HepG2 (cell line): ENCODE measurements at regions not wholly inside any gene's neighbourhood (a gene's known extent, or its start where the extent isn't known, plus 50 kb on each side); places are given as distances from the start of the nearest gene placed in this dataset.
A peak's percentile ranks its signal among the peaks of the same experiment; 100 is the strongest.

Source experiments
- ATAC-seq: fragments of 200-7000 bp; cut with Tn5 transposase; 3 replicates; pipeline ENCODE4 v1.9.1; 2020; ENCODE audit warnings: mild to moderate bottlenecking, moderate library complexity
- BruUV-seq: library from RNA; stranded (reverse); fragments of 400-500 nt; replicated peaks from 2 replicates; lab custom pipeline; 2021; lab: Mats Ljungman, UMichigan
- CTCF ChIA-PET: fragments of 300-600 bp; formaldehyde crosslinking; extraction: SDS; loops from one replicate; lab custom pipeline; 2021; ENCODE audit warnings: low total read pairs, inconsistent platforms, low intra/inter-chr PET ratio; lab: Yijun Ruan, JAX
- POLR2A ChIA-PET: fragments of 350-600 bp; sonication (Branson Sonifier 250); formaldehyde crosslinking; loops from one replicate; lab custom pipeline; 2020; ENCODE audit warnings: antibody characterized with exemption, inconsistent platforms; lab: Yijun Ruan, JAX
- DNase-seq: peaks from one replicate; pipeline ENCODE4 v3.0.0-alpha.2; 2015; ENCODE audit warnings: low spot score
- FAIRE-seq: peaks from 3 replicates; lab custom pipeline; 2011; peaks lifted over from hg19 to GRCh38; lab: Jason Lieb, UNC
- H2AFZ ChIP-seq: one replicate; pipeline ENCODE4 v1.6.1; 2011; ENCODE audit warnings: low read length, inconsistent platforms
- H3K27ac ChIP-seq: fragments of 300-600 bp; 3 replicates; pipeline ENCODE4 v1.8.0; 2011; ENCODE audit warnings: mixed run types, mild to moderate bottlenecking, mixed read lengths, low read length, inconsistent platforms; ENCODE audit not compliant: insufficient read depth; ENCODE audit errors: extremely low read length
- H3K27me3 ChIP-seq, 2 experiments: fragments of 200-600 bp in 1 of 2; 2 replicates in 1 of 2; 3 replicates in 1 of 2; pipeline versions ENCODE4 v1.6.0 to v1.8.0; 2011; ENCODE audit warnings: low read length in 2 of 2, mild to moderate bottlenecking in 2 of 2, moderate library complexity in 2 of 2, inconsistent platforms in 1 of 2; ENCODE audit not compliant: insufficient read depth in 2 of 2, control insufficient read depth in 1 of 2
- H3K36me3 ChIP-seq, 2 experiments: fragments of 200-600 bp in 1 of 2; replicated peaks in 1 of 2; 2 replicates in 1 of 2; 3 replicates in 1 of 2; pipeline versions ENCODE4 v1.5.1 to v1.8.0; 2011; ENCODE audit warnings: low read length in 2 of 2, inconsistent platforms in 1 of 2; ENCODE audit not compliant: insufficient read depth in 2 of 2, control insufficient read depth in 1 of 2
- H3K4me1 ChIP-seq: 2 replicates; pipeline ENCODE4 v1.5.1; 2012; ENCODE audit warnings: low read length, inconsistent platforms; ENCODE audit not compliant: insufficient read depth
- H3K4me2 ChIP-seq: 2 replicates; pipeline ENCODE4 v1.6.0; 2011; ENCODE audit warnings: low read depth, low read length, inconsistent platforms
- H3K4me3 ChIP-seq, 3 experiments: fragments of 200-600 bp in 1 of 3; sonication (generic), shearing (Covaris generic) in 1 of 3; replicated peaks in 1 of 3; 2 replicates each; pipeline ENCODE4 v1.5.1; 2011 to 2016; ENCODE audit warnings: low read length in 3 of 3, inconsistent platforms in 2 of 3, low read depth in 2 of 3, mild to moderate bottlenecking in 2 of 3, control low read depth in 1 of 3, mixed read lengths in 1 of 3; ENCODE audit not compliant: insufficient read depth in 1 of 3
- H3K79me2 ChIP-seq: one replicate; pipeline ENCODE4 v1.6.1; 2011; ENCODE audit warnings: low read length, inconsistent platforms; ENCODE audit not compliant: insufficient read depth
- H3K9ac ChIP-seq: 2 replicates; pipeline ENCODE4 v1.6.0; 2011; ENCODE audit warnings: mild to moderate bottlenecking, low read depth, low read length, inconsistent platforms; ENCODE audit not compliant: insufficient read depth
- H3K9me3 ChIP-seq: 2 replicates; pipeline ENCODE4 v1.5.1; 2012; ENCODE audit warnings: mild to moderate bottlenecking, low read length
- H4K20me1 ChIP-seq: 2 replicates; pipeline ENCODE4 v1.6.0; 2011; ENCODE audit warnings: inconsistent platforms, mild to moderate bottlenecking, low read length, moderate library complexity; ENCODE audit not compliant: insufficient read depth
- CREB1 ChIP-seq, 2 experiments: fragments of 450-650 bp in 1 of 2; IDR thresholded peaks; 2 replicates each; pipeline ENCODE4 v1.6.1; 2016 to 2017; ENCODE audit warnings: control low read depth in 1 of 2, mild to moderate bottlenecking in 1 of 2, missing compliant biosample characterization in 1 of 2, missing genetic modification characterization in 1 of 2
- GPBP1L1 ChIP-seq: sonication (generic); formaldehyde crosslinking; IDR thresholded peaks from 2 replicates; pipeline ENCODE4 v1.5.0; 2020; ENCODE audit warnings: mild to moderate bottlenecking, missing genetic modification reagents
- HCFC1 ChIP-seq: fragments of 150-350 bp; IDR thresholded peaks from 2 replicates; pipeline ENCODE4 v1.6.1; 2014; ENCODE audit warnings: low read depth, low read length
- NFE2L2 ChIP-seq: fragments of 150-350 bp; IDR thresholded peaks from 2 replicates; pipeline ENCODE4 v1.6.1; 2014; ENCODE audit warnings: low read length
- RBAK ChIP-seq: sonication (generic); formaldehyde crosslinking; IDR thresholded peaks from 2 replicates; pipeline ENCODE4 v1.5.1; 2020; ENCODE audit warnings: mild to moderate bottlenecking, missing genetic modification reagents
- RFX5 ChIP-seq: IDR thresholded peaks from 2 replicates; pipeline ENCODE4 v1.6.1; 2011; ENCODE audit warnings: low read depth, low read length, improper control_type of control experiment
- SOX13 ChIP-seq, 3 experiments: fragments of 450-650 bp in 1 of 3; sonication (generic) in 1 of 3; formaldehyde crosslinking in 1 of 3; IDR thresholded peaks in 2 of 3; conservative IDR thresholded peaks in 1 of 3; 2 replicates each; pipeline versions ENCODE4 v1.5.0 to v1.6.1; 2016 to 2020; ENCODE audit warnings: antibody characterized with exemption in 1 of 3, mild to moderate bottlenecking in 1 of 3, missing compliant biosample characterization in 1 of 3, missing genetic modification reagents in 1 of 3, moderate library complexity in 1 of 3
- SOX6 ChIP-seq, 2 experiments: fragments of 450-650 bp in 1 of 2; sonication (generic) in 1 of 2; formaldehyde crosslinking in 1 of 2; IDR thresholded peaks; 2 replicates each; pipeline versions ENCODE4 v1.4.0 to v1.6.1; 2017 to 2020; ENCODE audit warnings: antibody characterized with exemption in 1 of 2, mild to moderate bottlenecking in 1 of 2, missing genetic modification reagents in 1 of 2
- TCF7 ChIP-seq: sonication (generic); IDR thresholded peaks from 2 replicates; pipeline ENCODE4 v1.6.1; 2016; ENCODE audit warnings: antibody characterized with exemption, low read depth
- ZMYM4 ChIP-seq: sonication (generic); formaldehyde crosslinking; IDR thresholded peaks from 2 replicates; pipeline ENCODE4 v1.8.1; 2023; ENCODE audit warnings: mild to moderate bottlenecking, missing genetic modification reagents
- ZNF12 ChIP-seq: sonication (generic); formaldehyde crosslinking; IDR thresholded peaks from 2 replicates; pipeline ENCODE4 v1.5.0; 2020; ENCODE audit warnings: missing genetic modification reagents
- ZSCAN22 ChIP-seq: sonication (generic); formaldehyde crosslinking; IDR thresholded peaks from 2 replicates; pipeline ENCODE4 v1.4.0; 2020; ENCODE audit warnings: mild to moderate bottlenecking, missing genetic modification reagents
- WGBS: methylation state at CpG from one replicate; pipeline ENCODE4 v1.1.6; 2017; ENCODE audit warnings: low lambda C conversion rate; 5-methylcytosine and 5-hydroxymethylcytosine counted together
- in situ Hi-C: cut with HindIII; loops from 2 replicates; pipeline ENCODE4 v1.10.0; 2017; ENCODE audit warnings: low pct_unique_long_range_greater_than_20kb; ENCODE audit not compliant: extremely low pct_ligation_motif_present
- intact Hi-C: fragments of 100-400 bp; cut with micrococcal nuclease; formaldehyde crosslinking; loops from one replicate; pipeline ENCODE4 v1.10.0; 2022; ENCODE audit not compliant: unreplicated experiment
- TF ChIP-seq, protein P1 (sequence below): sonication (generic); formaldehyde crosslinking; conservative IDR thresholded peaks from 2 replicates; pipeline ENCODE4 v1.4.0; 2020; ENCODE audit warnings: missing genetic modification reagents

- TF ChIP-seq SOX6 (IDR thresholded peaks at IDR 0.05) (no peak), SOX6 (CRISPR knock-in tag; IDR thresholded peaks at IDR 0.05) (peak; percentile 38; the same call in 1 of the 2 replicates), HCFC1 (no peak), TCF7 (peak; percentile 24; the same call in 1 of the 2 replicates), ZSCAN22 (CRISPR knock-in tag) (no peak), ZMYM4 (CRISPR knock-in tag) (0 out of 2 replicates have a peak, but pooled peaks have one; percentile 16), ZNF12 (CRISPR knock-in tag) (0 out of 2 replicates have a peak, but pooled peaks have one; percentile 44), SOX13 (IDR thresholded peaks at IDR 0.05) (no peak), SOX13 (CRISPR knock-in tag; conservative IDR thresholded peaks at IDR 0.05 in 1 of 2, IDR thresholded peaks at IDR 0.05 in 1 of 2) (0 out of 4 replicates have a peak, but pooled peaks of 1 of the 2 experiments have one; percentile 21), RBAK (CRISPR knock-in tag) (peak; percentile 99), NFE2L2 (peak; percentile 58), GPBP1L1 (CRISPR knock-in tag) (no peak)
These were observed 87.9 kb upstream of the CNKSR3 start (continued) for GRCh38 chr6:154598399-154598798.

GRCh38 chr6:154602296-154602695 lies 91.8 kb upstream of the CNKSR3 start:
- no peak overlapping the region for H3K4me3 ChIP-seq
- no peaks in the 10 kb centered on the region for H4K20me1 ChIP-seq
- FAIRE-seq (no peak), DNase-seq (no peak), ATAC-seq (no peak)
- CTCF ChIA-PET, result no interaction called here
- H3K9me3 ChIP-seq, result no peaks in the 10 kb centered on the region
- no TSS peak for BruUV-seq
- peaks cover 0 to 2% of the 10 kb centered on the region in 2 experiments; a peak in 1 of 5 replicates for H3K27me3 ChIP-seq
- intact Hi-C loops, result no loop called here
- TF ChIP-seq CREB1 (IDR thresholded peaks at IDR 0.05), result peak; percentile 49; the same call in 1 of the 2 replicates
- TF ChIP-seq CREB1 (CRISPR knock-in tag; IDR thresholded peaks at IDR 0.05), result no peak
- TF ChIP-seq, protein P1, sequence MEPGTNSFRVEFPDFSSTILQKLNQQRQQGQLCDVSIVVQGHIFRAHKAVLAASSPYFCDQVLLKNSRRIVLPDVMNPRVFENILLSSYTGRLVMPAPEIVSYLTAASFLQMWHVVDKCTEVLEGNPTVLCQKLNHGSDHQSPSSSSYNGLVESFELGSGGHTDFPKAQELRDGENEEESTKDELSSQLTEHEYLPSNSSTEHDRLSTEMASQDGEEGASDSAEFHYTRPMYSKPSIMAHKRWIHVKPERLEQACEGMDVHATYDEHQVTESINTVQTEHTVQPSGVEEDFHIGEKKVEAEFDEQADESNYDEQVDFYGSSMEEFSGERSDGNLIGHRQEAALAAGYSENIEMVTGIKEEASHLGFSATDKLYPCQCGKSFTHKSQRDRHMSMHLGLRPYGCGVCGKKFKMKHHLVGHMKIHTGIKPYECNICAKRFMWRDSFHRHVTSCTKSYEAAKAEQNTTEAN, result no peak
- TF ChIP-seq RFX5, result peak; percentile 38; the same call in 1 of the 2 replicates
- POLR2A ChIA-PET, result no interaction called here
- no peak overlapping the region for H3K9ac ChIP-seq
- WGBS, result 9% methylated on average over 5 of the region's 5 CpGs
- no peaks in the 10 kb centered on the region for H3K79me2 ChIP-seq
- no peak overlapping the region for H3K27ac ChIP-seq
- no peak overlapping the region for H3K4me2 ChIP-seq
- in situ Hi-C loops, result no loop called here
- H3K4me1 ChIP-seq, result peaks cover 5% of the 10 kb centered on the region; the same call in 1 of the 2 replicates
- H3K36me3 ChIP-seq, result no peaks in the 10 kb centered on the region
- no peak overlapping the region for H2AFZ ChIP-seq
